K562 (cell line): ENCODE measurements at regions not wholly inside any gene's neighbourhood (a gene's known extent, or its start where the extent isn't known, plus 50 kb on each side); places are given as distances from the start of the nearest gene placed in this dataset.

ENCODE experiments used
- ATAC-seq: fragments of 200-7000 bp; cut with Tn5 transposase; 3 replicates; pipeline ENCODE4 v1.9.1; 2020; ENCODE audit warnings: moderate library complexity
- BruUV-seq: library from RNA; stranded (reverse); fragments of 400-500 nt; replicated peaks from 2 replicates; lab custom pipeline; 2021; lab: Mats Ljungman, UMichigan
- CTCF ChIA-PET: fragments of 300-600 bp; formaldehyde crosslinking; extraction: SDS; loops from one replicate; lab custom pipeline; 2021; ENCODE audit warnings: low intra/inter-chr PET ratio; lab: Yijun Ruan, JAX
- POLR2A ChIA-PET: fragments of 300-600, 350-650 bp; sonication (Branson Sonifier 250); formaldehyde crosslinking; extraction: SDS; loops from one replicate; lab custom pipeline; 2021; ENCODE audit warnings: antibody characterized with exemption, inconsistent platforms; lab: Yijun Ruan, JAX
- DNase-seq, 4 experiments: peaks; one replicate each; pipeline versions ENCODE4 v3.0.0 to v3.0.0-alpha.2; 2011 to 2018; ENCODE audit warnings: low spot score in 3 of 4, mixed read lengths in 3 of 4; ENCODE audit errors: extremely low read depth in 1 of 4
- FAIRE-seq: peaks from 2 replicates; lab custom pipeline; 2011; peaks lifted over from hg19 to GRCh38; lab: Jason Lieb, UNC
- H2AFZ ChIP-seq: 2 replicates; pipeline ENCODE4 v1.6.0; 2011; ENCODE audit warnings: low read depth, low read length, control low read depth, inconsistent platforms
- H3K27ac ChIP-seq: fragments of 200-600 bp; 3 replicates; pipeline ENCODE4 v1.8.0; 2011; ENCODE audit warnings: low read depth, mild to moderate bottlenecking, control low read depth, inconsistent platforms, low read length, moderate library complexity, mixed read lengths; ENCODE audit errors: extremely low read depth
- H3K27me3 ChIP-seq, 2 experiments: fragments of 300-600 bp in 1 of 2; 2 replicates in 1 of 2; 3 replicates in 1 of 2; pipeline versions ENCODE4 v1.6.0 to v1.8.0; 2011; ENCODE audit warnings: inconsistent platforms in 2 of 2, low read length in 2 of 2, mild to moderate bottlenecking in 1 of 2, mixed read lengths in 1 of 2, moderate library complexity in 1 of 2; ENCODE audit not compliant: control insufficient read depth in 2 of 2, insufficient read depth in 2 of 2
- H3K36me3 ChIP-seq: fragments of 300-600 bp; 3 replicates; pipeline ENCODE4 v1.8.0; 2011; ENCODE audit warnings: mild to moderate bottlenecking, low read length, inconsistent platforms; ENCODE audit not compliant: control insufficient read depth, insufficient read depth
- H3K4me1 ChIP-seq, 2 experiments: fragments of 200-600 bp in 1 of 2; replicated peaks in 1 of 2; 2 replicates in 1 of 2; 3 replicates in 1 of 2; pipeline versions ENCODE4 v1.5.1 to v1.8.0; 2011; ENCODE audit warnings: inconsistent platforms in 2 of 2, low read length in 2 of 2, mild to moderate bottlenecking in 1 of 2, mixed read lengths in 1 of 2, moderate library complexity in 1 of 2; ENCODE audit not compliant: control insufficient read depth in 2 of 2, insufficient read depth in 2 of 2
- H3K4me2 ChIP-seq: 2 replicates; pipeline ENCODE4 v1.6.1; 2011; ENCODE audit warnings: low read length, control low read depth, inconsistent platforms, mixed read lengths; ENCODE audit not compliant: insufficient read depth
- H3K4me3 ChIP-seq: fragments of 200-600 bp; sonication (generic), shearing (Covaris generic); 2 replicates; pipeline ENCODE4 v1.5.1; 2016; ENCODE audit warnings: control low read depth, inconsistent platforms
- H3K79me2 ChIP-seq: fragments of 200-600 bp; 3 replicates; pipeline ENCODE4 v1.8.0; 2011; ENCODE audit warnings: low read length, inconsistent platforms; ENCODE audit not compliant: control insufficient read depth, insufficient read depth
- H3K9ac ChIP-seq, 2 experiments: 2 replicates each; pipeline versions ENCODE4 v1.6.0 to v1.6.1; 2011; ENCODE audit warnings: low read depth in 2 of 2, low read length in 2 of 2, control low read depth in 1 of 2, inconsistent platforms in 1 of 2, mild to moderate bottlenecking in 1 of 2, mixed read lengths in 1 of 2; ENCODE audit not compliant: insufficient read depth in 1 of 2
- H3K9me1 ChIP-seq: one replicate; pipeline ENCODE4 v1.6.0; 2011; ENCODE audit warnings: inconsistent platforms, mild to moderate bottlenecking, low read length, moderate library complexity; ENCODE audit not compliant: control insufficient read depth, insufficient read depth
- H3K9me3 ChIP-seq: replicated peaks from 2 replicates; pipeline ENCODE4 v1.5.1; 2011; ENCODE audit warnings: low read depth, low read length, inconsistent platforms; ENCODE audit not compliant: control insufficient read depth, insufficient read depth
- H4K20me1 ChIP-seq: replicated peaks from 2 replicates; pipeline ENCODE4 v1.6.1; 2011; ENCODE audit warnings: low read length, inconsistent platforms, mixed read lengths; ENCODE audit not compliant: control insufficient read depth, insufficient read depth
- GATAD2B ChIP-seq: fragments of 450-650 bp; IDR thresholded peaks from 2 replicates; pipeline ENCODE4 v1.6.1; 2017; ENCODE audit warnings: mild to moderate bottlenecking, borderline replicate concordance
- SPI1 ChIP-seq: IDR thresholded peaks from 2 replicates; pipeline ENCODE4 v1.6.1; 2011; ENCODE audit warnings: low read depth, low read length, control low read depth, borderline replicate concordance
- TCF7L2 ChIP-seq: fragments of 150-350 bp; IDR thresholded peaks from 2 replicates; pipeline ENCODE4 v1.6.1; 2016; ENCODE audit warnings: low read depth, mild to moderate bottlenecking, low read length, moderate library complexity
- TEAD4 ChIP-seq, 2 experiments: sonication (generic) in 1 of 2; formaldehyde crosslinking in 1 of 2; IDR thresholded peaks; 2 replicates each; pipeline versions ENCODE4 v1.6.1 to v1.8.0; 2012 to 2022; ENCODE audit warnings: borderline replicate concordance in 1 of 2, inconsistent platforms in 1 of 2, low read length in 1 of 2, mild to moderate bottlenecking in 1 of 2, missing genetic modification reagents in 1 of 2
- ZFP30 ChIP-seq: fragments of 250-450 bp; sonication (Bioruptor Pico); IDR thresholded peaks from 2 replicates; pipeline ENCODE4 v1.8.0; 2022; ENCODE audit warnings: moderate library complexity, mild to moderate bottlenecking, inconsistent platforms, borderline replicate concordance
- ZNF197 ChIP-seq: fragments of 200-800 bp; sonication (Bioruptor generic); IDR thresholded peaks from 2 replicates; pipeline ENCODE4 v1.6.1; 2016; ENCODE audit warnings: low read depth, missing genetic modification characterization, missing compliant biosample characterization
- WGBS: fragments of 100-300 bp; shearing (Covaris generic); methylation state at CpG from one replicate; pipeline ENCODE4 v1.1.6; 2016; ENCODE audit warnings: low coverage, mixed read lengths; ENCODE audit not compliant: insufficient coverage; ENCODE audit errors: missing lambda C conversion rate; 5-methylcytosine and 5-hydroxymethylcytosine counted together
- in situ Hi-C: fragments of 300-500 bp; cut with MboI; formaldehyde crosslinking; loops from 4 replicates; pipeline ENCODE4 v1.15.0; 2018; ENCODE audit warnings: inconsistent platforms, mixed read lengths
- intact Hi-C: fragments of 100-400 bp; cut with micrococcal nuclease; formaldehyde crosslinking; loops from 2 replicates; pipeline ENCODE4 v1.14.2; 2022

DNA sequence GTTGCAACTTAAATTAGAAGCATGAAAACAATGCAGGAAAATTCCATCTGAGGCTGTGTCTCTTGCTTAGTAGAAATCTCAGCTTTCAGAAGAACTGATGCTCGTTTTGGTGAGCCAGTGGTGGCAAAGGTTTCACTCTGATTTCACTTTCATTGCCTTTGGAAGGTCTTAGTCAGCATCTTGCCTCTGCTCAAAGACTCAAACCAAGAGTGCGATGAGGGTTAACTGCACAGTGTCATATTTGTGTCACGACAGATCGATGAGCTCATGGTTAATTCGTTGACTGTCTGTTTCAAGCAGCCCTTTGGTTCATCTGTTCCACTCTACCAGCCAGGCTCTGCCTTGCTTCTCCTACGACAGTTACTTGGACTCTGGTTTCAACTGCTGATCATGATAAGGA is 331.3 kb upstream of the KIF2A start (continued):
- no peak for TF ChIP-seq TCF7L2
- TF ChIP-seq ZFP30 (CRISPR knock-in tag): no peak
- no peak for TF ChIP-seq GATAD2B
- TF ChIP-seq ZNF197 (CRISPR knock-in tag): no peak
- TF ChIP-seq, all 486 proteins: peak for 0

DNA sequence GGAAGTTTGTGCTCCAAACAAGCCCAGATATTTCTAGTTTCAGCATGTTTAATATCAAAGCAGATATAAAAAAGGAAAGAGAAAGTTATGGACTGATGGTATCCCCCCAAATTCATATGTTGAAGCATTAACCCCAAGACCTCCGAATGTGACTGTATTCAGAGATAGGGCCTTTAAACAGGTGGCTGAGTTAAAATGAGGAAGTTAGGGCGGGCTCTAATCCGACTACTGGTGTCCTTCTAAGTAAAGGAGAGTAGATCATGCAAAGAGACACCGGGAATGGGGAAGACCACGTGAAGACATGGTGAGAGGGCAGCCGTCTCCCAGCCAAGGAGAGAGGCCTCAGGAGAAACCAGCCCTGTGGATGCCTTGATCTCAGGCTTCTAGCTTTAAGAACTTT is 324.1 kb upstream of the KIF2A start:
- Histone ChIP-seq H3K4me2 (no peak overlapping the region), H3K4me3 (no peak overlapping the region), H3K27ac (no peak overlapping the region), H3K4me1 (no peaks in the 10 kb centered on the region), H3K79me2 (no peaks in the 10 kb centered on the region), H3K9ac (no peak overlapping the region), H3K9me1 (no peaks in the 10 kb centered on the region), H3K9me3 (no peaks in the 10 kb centered on the region), H2AFZ (no peak overlapping the region), H3K36me3 (no peaks in the 10 kb centered on the region), H3K27me3 (no peaks in the 10 kb centered on the region), H4K20me1 (no peaks in the 10 kb centered on the region)
- ATAC-seq: no peak
- 0% methylated on average over 6 of the region's 6 CpGs for WGBS
- FAIRE-seq: no peak
- intact Hi-C loops (no loop called here), in situ Hi-C loops (no loop called here)
- CTCF ChIA-PET: no interaction called here
- TF ChIP-seq SPI1: peak; percentile 35; the same call in 1 of the 2 replicates
- TF ChIP-seq TEAD4 (IDR thresholded peaks at IDR 0.05; ENCODE audit: low read length): no peak
- TF ChIP-seq TEAD4 (CRISPR knock-in tag; IDR thresholded peaks at IDR 0.05; ENCODE audit: borderline replicate concordance): no peak
- DNase-seq: peak in 1 of 4 experiments; percentile 2
- POLR2A ChIA-PET: no interaction called here
- BruUV-seq: no TSS peak
